ENCODE measurements at regions not wholly inside any gene's neighbourhood (a gene's known extent, or its start where the extent isn't known, plus 50 kb on each side); places are given as distances from the start of the nearest gene placed in this dataset.

- no peak for TF ChIP-seq CTCF (IDR thresholded peaks at IDR 0.05; ENCODE audit: low read depth, low read length, missing control alignments)
- in situ Hi-C loops (cut with HindIII; ENCODE audit: low sequenced_read_pairs): loop anchor here (5.0 kb wide), 1 partner anchor 52 kb away; no protein-coding TSS in a partner anchor
- DNase-seq (ENCODE audit: low read depth): no peak
- no peak overlapping the region for H3K4me3 ChIP-seq (ENCODE audit: low read depth, low read length)
These were observed 105.8 kb upstream of the RBPJ start for GRCh38 chr4:26214994-26215393.

GRCh38 chr4:26215725-26216124 lies 105.1 kb upstream of the RBPJ start:
- no peak for DNase-seq (ENCODE audit: low read depth)
- in situ Hi-C loops (cut with HindIII; ENCODE audit: low sequenced_read_pairs): loop anchor here (5.0 kb wide), 1 partner anchor 52 kb away; no protein-coding TSS in a partner anchor
- TF ChIP-seq CTCF (IDR thresholded peaks at IDR 0.05; ENCODE audit: low read depth, low read length, missing control alignments): no peak
- H3K4me3 ChIP-seq (ENCODE audit: low read depth, low read length): no peak overlapping the region

- in situ Hi-C loops (cut with HindIII; ENCODE audit: low sequenced_read_pairs): loop anchor here (5.0 kb wide), 1 partner anchor 50 kb away; no protein-coding TSS in a partner anchor
- no peak for TF ChIP-seq CTCF (IDR thresholded peaks at IDR 0.05; ENCODE audit: low read depth, low read length, missing control alignments)
- no peak for DNase-seq (ENCODE audit: low read depth)
- H3K4me3 ChIP-seq (ENCODE audit: low read depth, low read length): no peak overlapping the region
These were observed 103.3 kb upstream of the RBPJ start for GRCh38 chr4:26217481-26217880.

- TF ChIP-seq CTCF (IDR thresholded peaks at IDR 0.05; ENCODE audit: low read depth, low read length, missing control alignments): no peak
- in situ Hi-C loops (cut with HindIII; ENCODE audit: low sequenced_read_pairs): loop anchor here (5.0 kb wide), 1 partner anchor 49 kb away; no protein-coding TSS in a partner anchor
- no peak for DNase-seq (ENCODE audit: low read depth)
- H3K4me3 ChIP-seq (ENCODE audit: low read depth, low read length): no peak overlapping the region
These were observed 102.7 kb upstream of the RBPJ start for GRCh38 chr4:26217961-26218676.

- no peak for TF ChIP-seq CTCF (IDR thresholded peaks at IDR 0.05; ENCODE audit: low read depth, low read length, missing control alignments)
- no peak overlapping the region for H3K4me3 ChIP-seq (ENCODE audit: low read depth, low read length)
- in situ Hi-C loops (cut with HindIII; ENCODE audit: low sequenced_read_pairs): loop anchor here (5.0 kb wide), 1 partner anchor 48 kb away; no protein-coding TSS in a partner anchor
- DNase-seq (ENCODE audit: low read depth): no peak
These were observed 101.9 kb upstream of the RBPJ start for GRCh38 chr4:26218677-26219605.

- in situ Hi-C loops (cut with HindIII; ENCODE audit: low sequenced_read_pairs): no loop called here
- H3K4me3 ChIP-seq (ENCODE audit: low read depth, low read length): no peak overlapping the region
- DNase-seq (ENCODE audit: low read depth): no peak
- TF ChIP-seq CTCF (IDR thresholded peaks at IDR 0.05; ENCODE audit: low read depth, low read length, missing control alignments): no peak
These were observed 100.1 kb upstream of the RBPJ start for GRCh38 chr4:26220696-26221095.
